ENCODE measurements at regions not wholly inside any gene's neighbourhood (a gene's known extent, or its start where the extent isn't known, plus 50 kb on each side); places are given as distances from the start of the nearest gene placed in this dataset.
"Not testable (repeated sequence)": the region's sequence is repeated elsewhere in the genome, so short reads cannot be mapped to it uniquely, and the experiment has no call there.

GRCh38 chr7:150139840-150140239 is 183.3 kb upstream of the LRRC61 start:
- not testable (repeated sequence) for H3K27me3 ChIP-seq; H3K4me1 Mint-ChIP-seq; H3K79me2 ChIP-seq (ENCODE audit: low read depth); H3K9me3 Mint-ChIP-seq; H3K4me1 ChIP-seq; H3K9ac ChIP-seq; H3K27ac Mint-ChIP-seq; H3K4me3 ChIP-seq; H3F3A ChIP-seq (ENCODE audit: low read depth); H3K9me3 ChIP-seq (ENCODE audit: low read depth); H3K4me3 Mint-ChIP-seq; H2AFZ ChIP-seq (replicated peaks); H3K36me3 Mint-ChIP-seq; H3K36me3 ChIP-seq; H3K27ac ChIP-seq; H4K20me1 ChIP-seq (ENCODE audit: low read depth); H3K27me3 Mint-ChIP-seq (ENCODE audit: insufficient read depth, low read depth); H3K4me2 ChIP-seq; DNase-seq (ENCODE audit: low spot score)

GRCh38 chr7:150141525-150142345 is 181.4 kb upstream of the LRRC61 start:
- not testable (repeated sequence) for H3F3A ChIP-seq (ENCODE audit: low read depth); DNase-seq (ENCODE audit: low spot score); H3K9me3 Mint-ChIP-seq; H3K4me3 ChIP-seq; H3K36me3 ChIP-seq; H3K4me1 ChIP-seq; H3K4me3 Mint-ChIP-seq; H3K27me3 ChIP-seq; H3K27ac Mint-ChIP-seq; H3K9me3 ChIP-seq (ENCODE audit: low read depth); H3K9ac ChIP-seq; H3K79me2 ChIP-seq (ENCODE audit: low read depth); H3K27ac ChIP-seq; H3K4me2 ChIP-seq; H3K4me1 Mint-ChIP-seq; H3K36me3 Mint-ChIP-seq; H3K27me3 Mint-ChIP-seq (ENCODE audit: insufficient read depth, low read depth); H4K20me1 ChIP-seq (ENCODE audit: low read depth)
- peak overlapping the region; percentile 17 for H2AFZ ChIP-seq (replicated peaks)

- not testable (repeated sequence) for H3K27me3 Mint-ChIP-seq (ENCODE audit: insufficient read depth, low read depth); H4K20me1 ChIP-seq (ENCODE audit: low read depth); H3K9ac ChIP-seq; H3K4me2 ChIP-seq; H3K36me3 Mint-ChIP-seq; H3K27ac Mint-ChIP-seq; H2AFZ ChIP-seq (replicated peaks); H3K36me3 ChIP-seq; H3F3A ChIP-seq (ENCODE audit: low read depth); H3K4me3 ChIP-seq; H3K79me2 ChIP-seq (ENCODE audit: low read depth); H3K4me1 Mint-ChIP-seq; H3K27ac ChIP-seq; H3K4me3 Mint-ChIP-seq; H3K9me3 Mint-ChIP-seq; H3K9me3 ChIP-seq (ENCODE audit: low read depth); DNase-seq (ENCODE audit: low spot score); H3K27me3 ChIP-seq; H3K4me1 ChIP-seq
Observed at GRCh38 chr7:150146124-150146523, 177.0 kb upstream of the LRRC61 start.

- not testable (repeated sequence) for H3K36me3 Mint-ChIP-seq; H4K20me1 ChIP-seq (ENCODE audit: low read depth); H3K27ac ChIP-seq; H3K27me3 Mint-ChIP-seq (ENCODE audit: insufficient read depth, low read depth); H3K4me1 ChIP-seq; H2AFZ ChIP-seq (replicated peaks); H3K4me3 Mint-ChIP-seq; H3K27me3 ChIP-seq; H3K27ac Mint-ChIP-seq; H3K4me3 ChIP-seq; H3K4me1 Mint-ChIP-seq; DNase-seq (ENCODE audit: low spot score); H3K79me2 ChIP-seq (ENCODE audit: low read depth); H3K36me3 ChIP-seq; H3K4me2 ChIP-seq; H3F3A ChIP-seq (ENCODE audit: low read depth); H3K9me3 ChIP-seq (ENCODE audit: low read depth); H3K9ac ChIP-seq; H3K9me3 Mint-ChIP-seq
Observed at GRCh38 chr7:150147524-150147923, 175.6 kb upstream of the LRRC61 start.

- H3K4me1 Mint-ChIP-seq; H3F3A ChIP-seq (ENCODE audit: low read depth); H3K27me3 ChIP-seq; H3K4me3 ChIP-seq; H3K79me2 ChIP-seq (ENCODE audit: low read depth); H3K4me3 Mint-ChIP-seq; H3K4me1 ChIP-seq; H3K9me3 Mint-ChIP-seq; H3K36me3 ChIP-seq; H3K27ac ChIP-seq; H4K20me1 ChIP-seq (ENCODE audit: low read depth); H3K36me3 Mint-ChIP-seq; H3K27ac Mint-ChIP-seq; H3K27me3 Mint-ChIP-seq (ENCODE audit: insufficient read depth, low read depth); H2AFZ ChIP-seq (replicated peaks); H3K9me3 ChIP-seq (ENCODE audit: low read depth); DNase-seq (ENCODE audit: low spot score); H3K9ac ChIP-seq; H3K4me2 ChIP-seq: not testable (repeated sequence)
Observed at GRCh38 chr7:150156015-150156414, 167.1 kb upstream of the LRRC61 start.

GRCh38 chr7:150158696-150159095 is 164.5 kb upstream of the LRRC61 start:
- DNase-seq (ENCODE audit: low spot score); H3K4me2 ChIP-seq; H3K36me3 ChIP-seq; H3K79me2 ChIP-seq (ENCODE audit: low read depth); H3K4me1 Mint-ChIP-seq; H3K4me3 Mint-ChIP-seq; H4K20me1 ChIP-seq (ENCODE audit: low read depth); H3K36me3 Mint-ChIP-seq; H3K4me1 ChIP-seq; H3K9me3 ChIP-seq (ENCODE audit: low read depth); H3K9me3 Mint-ChIP-seq; H3F3A ChIP-seq (ENCODE audit: low read depth); H2AFZ ChIP-seq (replicated peaks); H3K27me3 Mint-ChIP-seq (ENCODE audit: insufficient read depth, low read depth); H3K27ac ChIP-seq; H3K27me3 ChIP-seq; H3K9ac ChIP-seq; H3K4me3 ChIP-seq: not testable (repeated sequence)
- H3K27ac Mint-ChIP-seq = peak overlapping the region; percentile 90

- H2AFZ ChIP-seq (replicated peaks); H3K27ac ChIP-seq; H3F3A ChIP-seq (ENCODE audit: low read depth); H3K36me3 ChIP-seq; H3K9me3 Mint-ChIP-seq; H3K79me2 ChIP-seq (ENCODE audit: low read depth); H3K36me3 Mint-ChIP-seq; H3K4me2 ChIP-seq; H3K9ac ChIP-seq; DNase-seq (ENCODE audit: low spot score); H3K4me3 Mint-ChIP-seq; H3K4me3 ChIP-seq; H3K27ac Mint-ChIP-seq; H3K4me1 ChIP-seq; H3K9me3 ChIP-seq (ENCODE audit: low read depth); H4K20me1 ChIP-seq (ENCODE audit: low read depth); H3K27me3 Mint-ChIP-seq (ENCODE audit: insufficient read depth, low read depth); H3K4me1 Mint-ChIP-seq: not testable (repeated sequence)
- H3K27me3 ChIP-seq = peaks cover 11% of the 10 kb centered on the region
Observed at GRCh38 chr7:150169515-150169914, 153.6 kb upstream of the LRRC61 start.

- H3F3A ChIP-seq (ENCODE audit: low read depth); H3K79me2 ChIP-seq (ENCODE audit: low read depth); H2AFZ ChIP-seq (replicated peaks); H3K27ac ChIP-seq; H3K4me3 Mint-ChIP-seq; DNase-seq (ENCODE audit: low spot score); H3K9me3 Mint-ChIP-seq; H3K4me1 ChIP-seq; H3K4me1 Mint-ChIP-seq; H4K20me1 ChIP-seq (ENCODE audit: low read depth); H3K36me3 ChIP-seq; H3K9ac ChIP-seq; H3K9me3 ChIP-seq (ENCODE audit: low read depth); H3K4me3 ChIP-seq; H3K4me2 ChIP-seq; H3K27ac Mint-ChIP-seq; H3K36me3 Mint-ChIP-seq; H3K27me3 Mint-ChIP-seq (ENCODE audit: insufficient read depth, low read depth): not testable (repeated sequence)
- peaks cover 11% of the 10 kb centered on the region for H3K27me3 ChIP-seq
Observed at GRCh38 chr7:150169943-150170490, 153.1 kb upstream of the LRRC61 start.
